Mesothelial cell of epicardium (in vitro differentiated cells): ENCODE measurements at regions not wholly inside any gene's neighbourhood (a gene's known extent, or its start where the extent isn't known, plus 50 kb on each side); places are given as distances from the start of the nearest gene placed in this dataset.

ENCODE experiments used
- DNase-seq, 2 experiments: peaks; one replicate each; pipeline ENCODE4 v3.0.0; 2021; ENCODE audit warnings: low spot score in 2 of 2; ENCODE audit not compliant: unreplicated experiment in 2 of 2
- H3K27ac Mint-ChIP-seq: 2 replicates; pipeline ENCODE4 v1.8.0; 2021; ENCODE audit warnings: mixed read lengths
- H3K27me3 Mint-ChIP-seq: 2 replicates; pipeline ENCODE4 v1.8.0; 2021; ENCODE audit warnings: low read depth, mixed read lengths
- H3K36me3 Mint-ChIP-seq: 2 replicates; pipeline ENCODE4 v1.8.0; 2021; ENCODE audit warnings: mixed read lengths
- H3K4me1 Mint-ChIP-seq: 2 replicates; pipeline ENCODE4 v1.8.0; 2021; ENCODE audit warnings: mixed read lengths
- H3K4me3 Mint-ChIP-seq: 2 replicates; pipeline ENCODE4 v1.8.0; 2021; ENCODE audit warnings: mild to moderate bottlenecking, moderate library complexity, mixed read lengths
- H3K9me3 Mint-ChIP-seq: 2 replicates; pipeline ENCODE4 v1.8.0; 2021; ENCODE audit warnings: mixed read lengths
- TF ChIP-seq, protein P1 (sequence below): fragments of 200-600 bp; sonication (generic); IDR thresholded peaks from one replicate; pipeline ENCODE4 v1.5.0; 2021; ENCODE audit warnings: antibody characterized with exemption; ENCODE audit not compliant: unreplicated experiment

DNA sequence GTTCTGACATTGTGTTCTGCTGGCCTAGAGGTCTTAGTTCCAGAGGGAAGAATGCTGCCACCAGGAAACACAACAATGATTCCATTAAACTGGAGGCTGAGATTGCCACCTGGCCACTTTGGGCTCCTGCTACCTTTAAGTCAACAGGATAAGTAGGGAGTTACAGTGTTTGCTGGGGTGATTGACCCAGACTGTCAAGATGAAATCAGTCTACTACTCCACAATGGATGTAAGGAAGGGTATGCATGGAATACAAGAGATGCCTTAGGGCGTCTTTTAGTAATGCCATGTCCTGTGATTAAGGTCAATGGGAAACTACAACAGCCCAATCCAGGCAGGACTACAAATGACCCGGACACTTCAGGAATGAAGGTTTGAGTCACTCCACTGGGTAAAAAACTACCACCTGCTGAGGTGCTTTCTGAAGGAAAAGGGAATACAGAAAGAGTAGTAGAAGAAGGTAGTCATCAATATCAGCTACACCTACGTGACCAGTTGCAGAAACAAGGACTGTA is 852.6 kb downstream of the LRFN5 start:
- peaks cover 10% of the 10 kb centered on the region for H3K36me3 Mint-ChIP-seq
- no peaks in the 10 kb centered on the region for H3K27me3 Mint-ChIP-seq
- DNase-seq, result no peak
- no peak overlapping the region for H3K4me3 Mint-ChIP-seq
- H3K9me3 Mint-ChIP-seq, result peaks cover 26% of the 10 kb centered on the region
- TF ChIP-seq, protein P1, sequence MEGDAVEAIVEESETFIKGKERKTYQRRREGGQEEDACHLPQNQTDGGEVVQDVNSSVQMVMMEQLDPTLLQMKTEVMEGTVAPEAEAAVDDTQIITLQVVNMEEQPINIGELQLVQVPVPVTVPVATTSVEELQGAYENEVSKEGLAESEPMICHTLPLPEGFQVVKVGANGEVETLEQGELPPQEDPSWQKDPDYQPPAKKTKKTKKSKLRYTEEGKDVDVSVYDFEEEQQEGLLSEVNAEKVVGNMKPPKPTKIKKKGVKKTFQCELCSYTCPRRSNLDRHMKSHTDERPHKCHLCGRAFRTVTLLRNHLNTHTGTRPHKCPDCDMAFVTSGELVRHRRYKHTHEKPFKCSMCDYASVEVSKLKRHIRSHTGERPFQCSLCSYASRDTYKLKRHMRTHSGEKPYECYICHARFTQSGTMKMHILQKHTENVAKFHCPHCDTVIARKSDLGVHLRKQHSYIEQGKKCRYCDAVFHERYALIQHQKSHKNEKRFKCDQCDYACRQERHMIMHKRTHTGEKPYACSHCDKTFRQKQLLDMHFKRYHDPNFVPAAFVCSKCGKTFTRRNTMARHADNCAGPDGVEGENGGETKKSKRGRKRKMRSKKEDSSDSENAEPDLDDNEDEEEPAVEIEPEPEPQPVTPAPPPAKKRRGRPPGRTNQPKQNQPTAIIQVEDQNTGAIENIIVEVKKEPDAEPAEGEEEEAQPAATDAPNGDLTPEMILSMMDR, result no peak
- peaks cover 27% of the 10 kb centered on the region for H3K4me1 Mint-ChIP-seq
- peak overlapping the region; percentile 47 for H3K27ac Mint-ChIP-seq

DNA sequence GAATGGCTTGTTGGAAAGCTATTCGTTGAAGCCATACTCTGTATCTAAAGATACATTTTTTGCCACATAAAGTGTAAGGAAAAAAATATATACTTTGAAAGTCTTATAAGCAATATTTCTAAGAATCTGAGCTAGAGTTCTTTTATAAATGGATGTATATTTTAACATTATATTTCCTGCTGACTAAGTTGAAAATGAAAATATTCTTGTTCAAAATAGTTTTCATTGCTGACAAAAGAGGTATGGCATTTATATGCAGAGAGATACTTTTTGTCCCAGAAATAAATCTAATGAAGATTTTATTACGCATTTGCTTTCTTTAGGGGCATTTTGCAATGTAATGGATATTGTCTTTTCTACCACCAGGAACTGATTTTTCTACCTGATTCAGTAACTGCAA is 834.9 kb downstream of the LRFN5 start:
- DNase-seq, result no peak
- TF ChIP-seq, protein P1, result no peak
- no peak overlapping the region for H3K4me3 Mint-ChIP-seq
- H3K27me3 Mint-ChIP-seq, result no peaks in the 10 kb centered on the region
- H3K36me3 Mint-ChIP-seq, result no peaks in the 10 kb centered on the region
- H3K4me1 Mint-ChIP-seq, result peaks cover 6% of the 10 kb centered on the region
- no peak overlapping the region for H3K27ac Mint-ChIP-seq
- H3K9me3 Mint-ChIP-seq, result no peaks in the 10 kb centered on the region

DNA sequence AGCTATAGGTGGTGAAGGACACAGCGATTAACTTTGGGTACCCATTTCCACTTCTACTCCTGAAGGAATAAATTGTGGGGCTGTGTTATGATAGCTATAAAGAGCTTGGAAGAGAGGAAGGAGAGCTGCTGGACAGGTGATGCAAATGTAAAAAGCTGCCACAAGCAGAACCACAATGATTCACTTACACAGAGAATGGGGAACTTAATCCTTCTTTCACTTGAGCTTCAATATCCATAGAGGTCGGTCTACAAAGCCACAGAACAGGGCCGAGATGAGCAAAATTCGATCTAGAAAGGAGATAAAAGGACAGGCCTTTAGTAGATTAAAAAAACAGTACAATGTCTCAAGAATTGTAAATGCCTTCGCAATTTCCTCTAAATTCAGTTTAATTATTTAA is 831.1 kb downstream of the LRFN5 start:
- Mint-ChIP-seq H3K4me1 (peaks cover 6% of the 10 kb centered on the region), H3K36me3 (no peaks in the 10 kb centered on the region), H3K27me3 (no peaks in the 10 kb centered on the region), H3K4me3 (no peak overlapping the region), H3K27ac (no peak overlapping the region), H3K9me3 (peaks cover 21% of the 10 kb centered on the region)
- TF ChIP-seq, protein P1, result no peak
- DNase-seq, result no peak

DNA sequence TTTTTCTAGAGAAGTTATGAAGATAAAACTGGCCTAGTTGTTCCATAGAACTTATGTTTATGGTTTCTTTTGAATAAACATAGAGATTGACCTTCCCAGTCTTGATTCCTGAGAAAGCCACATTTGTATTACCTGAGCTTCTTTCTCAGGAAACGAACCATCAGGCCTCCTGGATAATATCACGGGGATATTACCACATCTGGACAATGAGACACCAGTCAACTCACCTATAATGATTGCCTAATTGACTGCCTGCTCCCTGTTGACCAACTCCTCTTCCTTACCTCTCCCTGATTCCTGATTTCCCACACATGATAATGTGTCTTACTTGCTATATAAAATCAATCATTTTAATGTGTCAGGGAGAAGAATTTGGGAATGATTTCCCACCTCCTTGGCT is 822.7 kb downstream of the LRFN5 start:
- H3K4me1 Mint-ChIP-seq, result no peaks in the 10 kb centered on the region
- H3K27me3 Mint-ChIP-seq, result no peaks in the 10 kb centered on the region
- H3K4me3 Mint-ChIP-seq, result no peak overlapping the region
- TF ChIP-seq, protein P1, result no peak
- DNase-seq, result no peak
- H3K9me3 Mint-ChIP-seq, result peaks cover 24% of the 10 kb centered on the region
- H3K27ac Mint-ChIP-seq, result no peak overlapping the region
- no peaks in the 10 kb centered on the region for H3K36me3 Mint-ChIP-seq

DNA sequence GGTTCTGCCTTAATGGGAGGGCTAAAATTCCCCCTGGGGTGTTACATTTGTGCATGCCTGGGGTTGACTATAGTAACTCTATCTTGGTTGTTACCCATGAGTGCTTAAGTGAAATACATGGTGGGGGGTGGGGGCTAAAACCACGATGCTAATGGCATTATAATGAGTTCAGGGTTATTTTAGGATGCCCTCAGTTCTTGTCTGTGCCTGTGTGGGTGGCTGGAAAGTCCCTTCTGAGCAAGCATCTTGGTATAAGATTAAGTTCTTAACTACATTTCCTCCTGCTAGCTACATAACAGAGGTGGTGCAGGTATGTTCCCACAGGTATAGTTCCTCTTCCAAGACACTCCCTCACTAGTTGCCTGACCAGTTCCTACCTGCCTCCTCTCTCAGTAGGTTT is 822.3 kb downstream of the LRFN5 start:
- H3K27ac Mint-ChIP-seq, result no peak overlapping the region
- peaks cover 20% of the 10 kb centered on the region for H3K9me3 Mint-ChIP-seq
- no peaks in the 10 kb centered on the region for H3K36me3 Mint-ChIP-seq
- no peak for DNase-seq
- TF ChIP-seq, protein P1, result no peak
- no peaks in the 10 kb centered on the region for H3K4me1 Mint-ChIP-seq
- H3K4me3 Mint-ChIP-seq, result no peak overlapping the region
- H3K27me3 Mint-ChIP-seq, result no peaks in the 10 kb centered on the region

DNA sequence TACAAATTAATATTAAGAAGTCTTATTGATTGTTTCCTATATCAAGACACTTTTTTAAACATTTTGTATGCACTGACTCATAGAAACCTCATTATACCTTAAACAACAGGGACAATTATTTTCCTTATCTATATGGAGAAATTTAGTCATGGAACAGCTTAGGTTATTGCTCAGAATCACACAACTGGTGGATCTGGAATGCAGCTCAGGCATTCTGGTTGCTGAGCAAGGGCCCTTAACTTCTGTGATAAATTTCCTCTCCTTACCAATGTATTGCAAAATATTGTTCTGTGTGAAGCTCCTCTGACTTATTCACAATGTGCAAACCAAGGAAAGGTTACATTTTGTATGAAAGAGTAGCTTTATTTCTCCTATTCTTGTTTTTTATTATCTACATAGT is 817.8 kb downstream of the LRFN5 start:
- DNase-seq, result no peak
- TF ChIP-seq, protein P1, result no peak
- Mint-ChIP-seq H3K4me1 (peaks cover 4% of the 10 kb centered on the region), H3K36me3 (no peaks in the 10 kb centered on the region), H3K4me3 (no peak overlapping the region), H3K9me3 (no peaks in the 10 kb centered on the region), H3K27me3 (no peaks in the 10 kb centered on the region), H3K27ac (no peak overlapping the region)
